SK-N-MC (cell line): ENCODE measurements at regions not wholly inside any gene's neighbourhood (a gene's known extent, or its start where the extent isn't known, plus 50 kb on each side); places are given as distances from the start of the nearest gene placed in this dataset.

ENCODE experiments used
- DNase-seq: peaks from one replicate; pipeline ENCODE4 v3.0.0-alpha.2; 2011; ENCODE audit warnings: low read depth, low spot score
- H3K27ac ChIP-seq: fragments of 200-600 bp; sonication (generic); 2 replicates; pipeline ENCODE4 v1.5.1; 2016; ENCODE audit warnings: mixed run types
- H3K36me3 ChIP-seq: fragments of 200-600 bp; sonication (generic); 2 replicates; pipeline ENCODE4 v1.6.1; 2017; ENCODE audit warnings: antibody characterized with exemption, low read length, mixed read lengths; ENCODE audit not compliant: insufficient read depth
- H3K4me3 ChIP-seq: fragments of 200-600 bp; sonication (generic); 2 replicates; pipeline ENCODE4 v1.5.1; 2016
- H3K9ac ChIP-seq: fragments of 200-600 bp; sonication (generic); 2 replicates; pipeline ENCODE4 v1.8.0; 2017; ENCODE audit warnings: mixed run types, mixed read lengths; ENCODE audit not compliant: insufficient read length
- H3K9me3 ChIP-seq: fragments of 200-600 bp; sonication (generic); 2 replicates; pipeline ENCODE4 v1.6.1; 2017; ENCODE audit warnings: low read depth, mild to moderate bottlenecking, antibody characterized with exemption, low read length, moderate library complexity, mixed read lengths
- EZH2 ChIP-seq: fragments of 200-600 bp; sonication (generic); IDR thresholded peaks from one replicate; pipeline ENCODE4 v1.6.1; 2017; ENCODE audit warnings: antibody characterized with exemption
- FOXP2 ChIP-seq: optimal IDR thresholded peaks from 2 replicates; pipeline ENCODE3; 2011; ENCODE audit warnings: mild to moderate bottlenecking, moderate library complexity; ENCODE audit not compliant: insufficient read depth; ENCODE audit errors: extremely low read length, control extremely low read depth
- POLR2AphosphoS5 ChIP-seq: IDR thresholded peaks from 2 replicates; pipeline ENCODE4 v1.6.1; 2012; ENCODE audit warnings: mild to moderate bottlenecking, low read depth, low read length, borderline replicate concordance

- H3K9me3 ChIP-seq, result no peaks in the 10 kb centered on the region
- H3K9ac ChIP-seq, result no peak overlapping the region
- H3K27ac ChIP-seq, result no peak overlapping the region
- no peak for TF ChIP-seq POLR2AphosphoS5
- no peak for TF ChIP-seq FOXP2
- TF ChIP-seq EZH2, result no peak
- no peaks in the 10 kb centered on the region for H3K36me3 ChIP-seq
- no peak for DNase-seq
- H3K4me3 ChIP-seq, result no peak overlapping the region
These were observed 956.7 kb downstream of the TUSC7 start for GRCh38 chr3:117666325-117666724.

GRCh38 chr3:117666812-117667211 lies 957.2 kb downstream of the TUSC7 start:
- no peaks in the 10 kb centered on the region for H3K36me3 ChIP-seq
- no peaks in the 10 kb centered on the region for H3K9me3 ChIP-seq
- no peak for DNase-seq
- H3K27ac ChIP-seq, result no peak overlapping the region
- no peak overlapping the region for H3K9ac ChIP-seq
- H3K4me3 ChIP-seq, result no peak overlapping the region
- TF ChIP-seq EZH2, result no peak
- no peak for TF ChIP-seq FOXP2
- TF ChIP-seq POLR2AphosphoS5, result no peak

GRCh38 chr3:117669774-117670173 lies 960.2 kb downstream of the TUSC7 start:
- DNase-seq, result no peak
- TF ChIP-seq EZH2, result no peak
- TF ChIP-seq FOXP2, result no peak
- no peak for TF ChIP-seq POLR2AphosphoS5
- Histone ChIP-seq H3K4me3 (no peak overlapping the region), H3K9me3 (no peaks in the 10 kb centered on the region), H3K36me3 (no peaks in the 10 kb centered on the region), H3K9ac (no peak overlapping the region), H3K27ac (no peak overlapping the region)

DNA sequence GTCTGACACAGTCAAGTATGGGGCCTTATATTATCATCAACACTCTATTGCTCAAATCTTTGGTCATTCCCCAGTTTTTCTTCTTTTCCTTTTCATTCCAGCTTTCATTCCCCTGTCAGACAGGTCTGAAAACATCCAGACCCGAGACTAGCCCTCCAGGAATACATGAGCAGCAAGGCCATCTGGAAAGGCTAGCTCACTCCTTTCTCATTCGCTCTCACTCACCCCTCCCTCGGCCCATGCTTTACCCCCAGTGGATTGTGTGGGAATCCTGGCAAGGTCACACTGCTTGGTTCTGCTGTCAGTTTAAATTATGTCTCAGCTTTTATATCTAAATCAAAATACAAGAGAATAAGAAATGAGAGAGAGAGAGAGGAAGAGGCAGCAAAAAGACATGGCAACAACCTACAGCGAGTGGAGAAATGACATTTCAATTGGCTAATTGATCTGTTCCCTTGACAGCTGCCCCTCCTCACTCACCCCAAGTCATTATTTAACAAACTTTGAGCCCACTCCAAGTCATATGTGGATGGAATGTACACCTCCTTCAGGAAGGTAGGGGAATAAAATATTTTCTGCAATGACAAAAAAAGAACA lies 962.2 kb downstream of the TUSC7 start:
- TF ChIP-seq FOXP2, result no peak
- TF ChIP-seq POLR2AphosphoS5, result no peak
- TF ChIP-seq EZH2, result no peak
- no peak overlapping the region for H3K4me3 ChIP-seq
- no peak overlapping the region for H3K9ac ChIP-seq
- H3K36me3 ChIP-seq, result no peaks in the 10 kb centered on the region
- no peak for DNase-seq
- H3K27ac ChIP-seq, result no peak overlapping the region
- H3K9me3 ChIP-seq, result no peaks in the 10 kb centered on the region

DNA sequence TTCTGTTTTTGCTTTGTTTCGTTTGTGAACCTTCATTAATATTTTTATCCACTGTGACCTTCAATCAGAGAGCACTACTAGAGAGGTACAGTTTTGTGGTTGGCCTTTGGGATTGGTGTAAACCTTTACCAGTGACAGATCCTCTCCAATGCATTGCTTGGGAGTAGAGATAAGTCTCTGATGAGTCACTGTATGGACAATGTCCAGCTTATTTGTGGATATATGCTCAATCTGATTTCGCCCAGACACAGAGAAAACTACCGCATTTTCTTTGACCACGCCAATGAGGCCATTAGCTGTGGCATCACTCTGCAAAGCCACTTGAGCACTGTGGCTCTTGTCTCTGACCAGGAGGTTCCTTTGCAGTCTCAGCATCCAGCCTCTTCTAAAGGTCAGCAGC lies 964.7 kb downstream of the TUSC7 start:
- Histone ChIP-seq H3K36me3 (no peaks in the 10 kb centered on the region), H3K4me3 (no peak overlapping the region), H3K9me3 (no peaks in the 10 kb centered on the region), H3K9ac (no peak overlapping the region), H3K27ac (no peak overlapping the region)
- no peak for DNase-seq
- TF ChIP-seq FOXP2 (no peak), EZH2 (no peak), POLR2AphosphoS5 (no peak)

GRCh38 chr3:117681619-117682018 lies 972.0 kb downstream of the TUSC7 start:
- Histone ChIP-seq H3K9me3 (no peaks in the 10 kb centered on the region), H3K4me3 (no peak overlapping the region), H3K36me3 (no peaks in the 10 kb centered on the region), H3K9ac (no peak overlapping the region), H3K27ac (no peak overlapping the region)
- no peak for DNase-seq
- TF ChIP-seq POLR2AphosphoS5, result no peak

- no peaks in the 10 kb centered on the region for H3K36me3 ChIP-seq
- DNase-seq, result no peak
- H3K4me3 ChIP-seq, result no peak overlapping the region
These were observed 977.5 kb downstream of the TUSC7 start for GRCh38 chr3:117687096-117687495.

GRCh38 chr3:117688583-117688982 lies 979.0 kb downstream of the TUSC7 start:
- no peaks in the 10 kb centered on the region for H3K36me3 ChIP-seq
- DNase-seq, result no peak
- TF ChIP-seq POLR2AphosphoS5 (no peak), FOXP2 (no peak), EZH2 (no peak)

More at GRCh38 chr3:117687096-117687495, 977.5 kb downstream of the TUSC7 start:
- no peak overlapping the region for H3K9ac ChIP-seq
- no peak overlapping the region for H3K27ac ChIP-seq
- H3K9me3 ChIP-seq, result no peaks in the 10 kb centered on the region
- TF ChIP-seq EZH2, result no peak
- no peak for TF ChIP-seq POLR2AphosphoS5
- no peak for TF ChIP-seq FOXP2

DNA sequence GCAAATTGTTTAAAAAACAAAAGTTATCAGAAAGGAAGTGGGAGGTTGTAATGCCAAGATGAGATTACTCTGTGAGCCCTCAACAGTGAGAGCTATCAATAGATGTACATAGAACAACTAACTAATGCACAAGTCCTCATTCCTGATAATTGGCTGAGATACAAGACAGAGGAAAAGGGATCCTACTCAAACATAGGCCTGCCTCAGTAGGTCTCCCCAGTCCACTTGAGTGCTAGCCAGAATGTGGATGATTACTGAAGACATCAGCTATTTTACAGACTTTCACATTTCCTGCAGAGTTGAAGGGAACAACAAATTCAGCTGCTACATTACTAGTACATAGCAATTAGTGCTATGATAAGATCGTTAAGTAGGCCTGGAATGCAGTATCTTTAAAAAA lies 981.9 kb downstream of the TUSC7 start:
- no peak for TF ChIP-seq EZH2
- TF ChIP-seq FOXP2, result no peak
- no peak for TF ChIP-seq POLR2AphosphoS5
- Histone ChIP-seq H3K9ac (no peak overlapping the region), H3K27ac (no peak overlapping the region), H3K9me3 (no peaks in the 10 kb centered on the region), H3K4me3 (no peak overlapping the region), H3K36me3 (no peaks in the 10 kb centered on the region)
- DNase-seq, result no peak

More at GRCh38 chr3:117688583-117688982, 979.0 kb downstream of the TUSC7 start:
- no peaks in the 10 kb centered on the region for H3K9me3 ChIP-seq
- no peak overlapping the region for H3K9ac ChIP-seq
- no peak overlapping the region for H3K27ac ChIP-seq
- H3K4me3 ChIP-seq, result no peak overlapping the region
